ENCODE measurements at regions not wholly inside any gene's neighbourhood (a gene's known extent, or its start where the extent isn't known, plus 50 kb on each side); places are given as distances from the start of the nearest gene placed in this dataset.

GRCh38 chr3:68667346-68667745, 265.0 kb downstream of the TAFA4 start:
- TF ChIP-seq, protein P1, sequence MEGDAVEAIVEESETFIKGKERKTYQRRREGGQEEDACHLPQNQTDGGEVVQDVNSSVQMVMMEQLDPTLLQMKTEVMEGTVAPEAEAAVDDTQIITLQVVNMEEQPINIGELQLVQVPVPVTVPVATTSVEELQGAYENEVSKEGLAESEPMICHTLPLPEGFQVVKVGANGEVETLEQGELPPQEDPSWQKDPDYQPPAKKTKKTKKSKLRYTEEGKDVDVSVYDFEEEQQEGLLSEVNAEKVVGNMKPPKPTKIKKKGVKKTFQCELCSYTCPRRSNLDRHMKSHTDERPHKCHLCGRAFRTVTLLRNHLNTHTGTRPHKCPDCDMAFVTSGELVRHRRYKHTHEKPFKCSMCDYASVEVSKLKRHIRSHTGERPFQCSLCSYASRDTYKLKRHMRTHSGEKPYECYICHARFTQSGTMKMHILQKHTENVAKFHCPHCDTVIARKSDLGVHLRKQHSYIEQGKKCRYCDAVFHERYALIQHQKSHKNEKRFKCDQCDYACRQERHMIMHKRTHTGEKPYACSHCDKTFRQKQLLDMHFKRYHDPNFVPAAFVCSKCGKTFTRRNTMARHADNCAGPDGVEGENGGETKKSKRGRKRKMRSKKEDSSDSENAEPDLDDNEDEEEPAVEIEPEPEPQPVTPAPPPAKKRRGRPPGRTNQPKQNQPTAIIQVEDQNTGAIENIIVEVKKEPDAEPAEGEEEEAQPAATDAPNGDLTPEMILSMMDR (IDR thresholded peaks at IDR 0.05), result no peak
- no peak for TF ChIP-seq POLR2AphosphoS5 (IDR thresholded peaks at IDR 0.05)
